Right lobe of liver (tissue), 4 donors: ENCODE measurements at regions not wholly inside any gene's neighbourhood (a gene's known extent, or its start where the extent isn't known, plus 50 kb on each side); places are given as distances from the start of the nearest gene placed in this dataset.

Experiments used
- POLR2A ChIP-seq: fragments of 450-650 bp; IDR thresholded peaks from one replicate; pipeline ENCODE4 v1.6.1; 2017; ENCODE audit warnings: antibody characterized with exemption, mild to moderate bottlenecking
- TF ChIP-seq, protein P1 (sequence below), 4 donors: fragments of 200-600 bp in 3 of 4; fragments of 450-650 bp in 1 of 4; IDR thresholded peaks; one replicate each; pipeline versions ENCODE4 v1.5.1 to v1.8.0; 2016 to 2022; ENCODE audit warnings: antibody characterized with exemption in 4 of 4, mild to moderate bottlenecking in 2 of 4
- donor health status: DM: no; HTN: no; CAD: no.
- donor health status: DM: no; HTN: no; CAD: no.
- donor health status: DM: no; HTN: yes; CAD: no.

DNA sequence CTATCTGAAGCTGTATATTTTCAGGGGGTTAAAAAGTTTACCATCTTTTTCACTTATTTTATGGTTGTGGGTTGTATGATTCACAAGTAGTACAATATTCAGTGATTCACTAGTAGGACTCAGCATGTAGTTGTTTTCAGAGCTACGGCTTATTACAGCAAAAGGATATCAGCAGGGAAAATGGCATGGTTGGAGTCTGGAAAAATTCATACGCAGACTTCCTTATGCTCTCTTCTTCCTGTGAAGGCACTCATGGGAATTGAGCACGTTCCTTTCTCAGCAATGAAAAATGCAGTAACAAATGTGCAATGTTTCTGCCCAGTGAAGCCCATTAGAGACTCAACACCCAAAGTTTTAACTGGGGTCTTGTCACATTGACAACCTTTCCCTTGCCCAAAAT lies 250.5 kb downstream of the KCNN2 start:
- TF ChIP-seq, protein P1, sequence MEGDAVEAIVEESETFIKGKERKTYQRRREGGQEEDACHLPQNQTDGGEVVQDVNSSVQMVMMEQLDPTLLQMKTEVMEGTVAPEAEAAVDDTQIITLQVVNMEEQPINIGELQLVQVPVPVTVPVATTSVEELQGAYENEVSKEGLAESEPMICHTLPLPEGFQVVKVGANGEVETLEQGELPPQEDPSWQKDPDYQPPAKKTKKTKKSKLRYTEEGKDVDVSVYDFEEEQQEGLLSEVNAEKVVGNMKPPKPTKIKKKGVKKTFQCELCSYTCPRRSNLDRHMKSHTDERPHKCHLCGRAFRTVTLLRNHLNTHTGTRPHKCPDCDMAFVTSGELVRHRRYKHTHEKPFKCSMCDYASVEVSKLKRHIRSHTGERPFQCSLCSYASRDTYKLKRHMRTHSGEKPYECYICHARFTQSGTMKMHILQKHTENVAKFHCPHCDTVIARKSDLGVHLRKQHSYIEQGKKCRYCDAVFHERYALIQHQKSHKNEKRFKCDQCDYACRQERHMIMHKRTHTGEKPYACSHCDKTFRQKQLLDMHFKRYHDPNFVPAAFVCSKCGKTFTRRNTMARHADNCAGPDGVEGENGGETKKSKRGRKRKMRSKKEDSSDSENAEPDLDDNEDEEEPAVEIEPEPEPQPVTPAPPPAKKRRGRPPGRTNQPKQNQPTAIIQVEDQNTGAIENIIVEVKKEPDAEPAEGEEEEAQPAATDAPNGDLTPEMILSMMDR (IDR thresholded peaks at IDR 0.05), result no peak
- TF ChIP-seq POLR2A, result no peak
